ENCODE measurements at regions not wholly inside any gene's neighbourhood (a gene's known extent, or its start where the extent isn't known, plus 50 kb on each side); places are given as distances from the start of the nearest gene placed in this dataset.

DNA sequence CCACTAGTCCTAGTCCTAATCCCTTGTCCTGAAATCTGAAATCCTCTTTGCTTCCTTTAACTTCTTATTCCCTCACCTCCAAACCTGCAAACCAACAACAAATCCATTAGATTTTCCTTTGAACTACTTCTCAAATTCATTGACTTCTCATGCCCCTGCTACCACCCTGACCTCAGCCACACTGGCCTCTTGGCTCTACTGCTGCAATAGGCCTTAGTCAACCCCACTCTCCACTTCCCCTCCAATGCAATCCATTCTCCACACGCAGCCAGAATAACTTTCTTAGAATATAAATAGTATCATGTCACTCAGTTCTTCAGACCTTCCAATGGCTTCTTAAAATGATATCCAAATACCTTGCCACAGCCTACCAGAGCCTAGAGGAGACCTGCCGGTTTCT, 131.1 kb upstream of the GADL1 start:
- H3K9me3 ChIP-seq (ENCODE audit: control insufficient read depth, insufficient read depth, low read length), result peaks cover 5% of the 10 kb centered on the region
- dilution Hi-C loops (cut with HindIII; ENCODE audit: low sequenced_read_pairs, unreplicated experiment), result no loop called here
- no peak overlapping the region for H3K4me3 ChIP-seq (ENCODE audit: insufficient read depth, low read depth, low read length)
- no peaks in the 10 kb centered on the region for H3K9me1 ChIP-seq (ENCODE audit: insufficient read depth, low read length)
- no peaks in the 10 kb centered on the region for H3K27me3 ChIP-seq (ENCODE audit: control insufficient read depth, insufficient read depth, low read length)
- no peaks in the 10 kb centered on the region for H3K4me1 ChIP-seq (ENCODE audit: control insufficient read depth, insufficient read depth, low read length)
- no peak overlapping the region for H2AFZ ChIP-seq (replicated peaks; ENCODE audit: low read length, poor library complexity)
- ChIA-PET CTCF (no interaction called here), POLR2A (ENCODE audit: unreplicated experiment) (no interaction called here)
- H2BK5ac ChIP-seq (ENCODE audit: low read depth, low read length, poor library complexity, severe bottlenecking), result no peak overlapping the region
- H3K4me2 ChIP-seq (ENCODE audit: low read depth, low read length), result no peak overlapping the region
- no peak overlapping the region for H3K23ac ChIP-seq (ENCODE audit: low read depth, low read length)
- in situ Hi-C loops (cut with MboI; ENCODE audit: low sequenced_read_pairs), result no loop called here
- no peak overlapping the region for H2AK5ac ChIP-seq (ENCODE audit: low read depth, low read length)
- no peaks in the 10 kb centered on the region for H3K36me3 ChIP-seq (ENCODE audit: control insufficient read depth, insufficient read depth, low read length)
- BruUV-seq (replicated peaks), result no TSS peak
- whole genome bisulfite sequencing, 2 experiments (ENCODE audit: extremely low coverage in 2 of 2, insufficient read length in 1 of 2), result 88% methylated on average over 1 of the region's 2 CpGs; no CpG with 5 or more reads in 1 of the 2 experiments
- no peak overlapping the region for H3K27ac ChIP-seq (ENCODE audit: insufficient read depth, low read length)
- H3K79me1 ChIP-seq (ENCODE audit: low read depth in 1 of 2, low read length in 2 of 2), result no peaks in the 10 kb centered on the region
- H4K91ac ChIP-seq (ENCODE audit: insufficient read depth, low read depth, low read length), result no peak overlapping the region
- no peak overlapping the region for H3K56ac ChIP-seq (ENCODE audit: extremely low read depth, insufficient read depth, low read length)
- no peak overlapping the region for H4K8ac ChIP-seq (ENCODE audit: low read depth in 2 of 2, low read length in 2 of 2)
- no peak for TF ChIP-seq BHLHE40 (IDR thresholded peaks at IDR 0.05; ENCODE audit: low read depth, low read length)
- TF ChIP-seq RCOR1 (IDR thresholded peaks at IDR 0.05; ENCODE audit: insufficient replicate concordance, low read length), result no peak
- H3K4ac ChIP-seq (ENCODE audit: low read depth, low read length), result no peak overlapping the region
- no peak for DNase-seq
- no peak overlapping the region for H3K14ac ChIP-seq (replicated peaks; ENCODE audit: low read depth, low read length)
- H2AK9ac ChIP-seq (replicated peaks; ENCODE audit: low read depth, low read length, poor library complexity), result no peak overlapping the region
- H4K20me1 ChIP-seq (ENCODE audit: insufficient read depth, low read length), result no peaks in the 10 kb centered on the region
- no peak overlapping the region for H2BK120ac ChIP-seq (ENCODE audit: low read depth, low read length)
- intact Hi-C loops (cut with micrococcal nuclease), result no loop called here
- H3K18ac ChIP-seq (ENCODE audit: low read depth, low read length), result no peak overlapping the region
- no peak overlapping the region for H3K9ac ChIP-seq (ENCODE audit: low read depth, low read length)
- H4K5ac ChIP-seq (ENCODE audit: low read depth, low read length), result no peak overlapping the region
- no peak overlapping the region for H2BK15ac ChIP-seq (ENCODE audit: low read depth, low read length)
- ATAC-seq (ENCODE audit: low read depth), result no peak
- H2BK20ac ChIP-seq (ENCODE audit: low read depth, low read length), result no peak overlapping the region

Data from IMR-90 (cell line).